Fibroblast of the aortic adventitia (primary cell): ENCODE measurements at regions not wholly inside any gene's neighbourhood (a gene's known extent, or its start where the extent isn't known, plus 50 kb on each side); places are given as distances from the start of the nearest gene placed in this dataset.

ENCODE experiments used
- DNase-seq: peaks from one replicate; pipeline ENCODE4 v3.0.0-alpha.2; 2010; ENCODE audit warnings: low read depth
- H3K4me3 ChIP-seq: 2 replicates; pipeline ENCODE4 v1.5.1; 2011; ENCODE audit warnings: low read depth, mild to moderate bottlenecking, control low read depth, low read length, moderate library complexity
- TF ChIP-seq, protein P1 (sequence below): IDR thresholded peaks from 2 replicates; pipeline ENCODE4 v1.5.1; 2011; ENCODE audit warnings: mild to moderate bottlenecking, low read length, control low read depth, inconsistent platforms; ENCODE audit not compliant: insufficient read depth

- TF ChIP-seq, protein P1, sequence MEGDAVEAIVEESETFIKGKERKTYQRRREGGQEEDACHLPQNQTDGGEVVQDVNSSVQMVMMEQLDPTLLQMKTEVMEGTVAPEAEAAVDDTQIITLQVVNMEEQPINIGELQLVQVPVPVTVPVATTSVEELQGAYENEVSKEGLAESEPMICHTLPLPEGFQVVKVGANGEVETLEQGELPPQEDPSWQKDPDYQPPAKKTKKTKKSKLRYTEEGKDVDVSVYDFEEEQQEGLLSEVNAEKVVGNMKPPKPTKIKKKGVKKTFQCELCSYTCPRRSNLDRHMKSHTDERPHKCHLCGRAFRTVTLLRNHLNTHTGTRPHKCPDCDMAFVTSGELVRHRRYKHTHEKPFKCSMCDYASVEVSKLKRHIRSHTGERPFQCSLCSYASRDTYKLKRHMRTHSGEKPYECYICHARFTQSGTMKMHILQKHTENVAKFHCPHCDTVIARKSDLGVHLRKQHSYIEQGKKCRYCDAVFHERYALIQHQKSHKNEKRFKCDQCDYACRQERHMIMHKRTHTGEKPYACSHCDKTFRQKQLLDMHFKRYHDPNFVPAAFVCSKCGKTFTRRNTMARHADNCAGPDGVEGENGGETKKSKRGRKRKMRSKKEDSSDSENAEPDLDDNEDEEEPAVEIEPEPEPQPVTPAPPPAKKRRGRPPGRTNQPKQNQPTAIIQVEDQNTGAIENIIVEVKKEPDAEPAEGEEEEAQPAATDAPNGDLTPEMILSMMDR: no peak
These were observed 330.2 kb downstream of the MZT1 start for GRCh38 chr13:72397265-72397664.

GRCh38 chr13:72390909-72391308 is 336.5 kb downstream of the MZT1 start:
- no peak for DNase-seq
- no peak overlapping the region for H3K4me3 ChIP-seq
- TF ChIP-seq, protein P1: no peak

More at GRCh38 chr13:72397265-72397664, 330.2 kb downstream of the MZT1 start:
- DNase-seq: no peak
- H3K4me3 ChIP-seq: no peak overlapping the region

GRCh38 chr13:72386138-72386684 is 341.2 kb downstream of the MZT1 start:
- no peak for DNase-seq
- no peak overlapping the region for H3K4me3 ChIP-seq
- TF ChIP-seq, protein P1: no peak

DNA sequence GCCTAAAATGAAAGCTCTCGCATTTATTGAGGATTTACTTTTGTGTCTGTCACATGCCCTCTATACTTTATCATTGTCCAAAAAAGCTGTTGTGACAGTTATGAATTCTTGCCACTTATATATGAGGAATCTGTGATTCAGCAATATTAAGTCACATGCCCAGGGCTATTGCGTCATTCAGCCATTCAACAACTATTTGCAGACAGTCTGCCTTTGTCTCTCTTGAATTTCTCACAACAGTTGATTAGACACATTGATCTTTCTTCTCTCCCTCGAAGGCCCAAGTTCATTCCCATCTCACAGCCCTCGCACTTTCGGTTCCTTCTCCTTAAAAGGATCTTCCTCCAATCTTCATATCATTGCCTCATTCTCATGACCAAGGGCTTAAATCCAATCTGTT is 342.6 kb downstream of the MZT1 start:
- peak; percentile 21 for DNase-seq
- no peak overlapping the region for H3K4me3 ChIP-seq
- TF ChIP-seq, protein P1: no peak

- TF ChIP-seq, protein P1: no peak
- H3K4me3 ChIP-seq: no peak overlapping the region
- DNase-seq: no peak
These were observed 343.1 kb downstream of the MZT1 start for GRCh38 chr13:72384186-72384823.

DNA sequence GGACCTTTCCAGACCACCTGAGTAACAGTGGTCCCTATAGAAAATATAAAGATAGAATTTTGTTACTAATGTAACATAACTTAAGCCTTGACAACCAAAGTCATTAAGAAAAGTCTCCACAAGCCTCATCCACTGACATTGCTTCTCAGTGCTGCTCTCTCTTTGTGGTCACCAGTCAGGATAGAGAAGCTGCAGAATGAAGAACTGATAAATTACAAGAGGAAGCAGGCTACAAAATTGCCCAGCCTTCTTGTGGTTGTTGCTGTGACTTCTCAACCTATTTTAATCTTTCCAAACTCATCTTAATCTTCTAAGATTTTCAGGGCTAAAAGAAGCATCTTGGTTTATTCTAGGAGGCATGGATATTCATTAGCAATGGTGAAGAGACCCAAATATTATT is 343.8 kb downstream of the MZT1 start:
- no peak overlapping the region for H3K4me3 ChIP-seq
- DNase-seq: no peak
- TF ChIP-seq, protein P1: no peak
